Peyer's patch (tissue), 4 donors: ENCODE measurements at regions not wholly inside any gene's neighbourhood (a gene's known extent, or its start where the extent isn't known, plus 50 kb on each side); places are given as distances from the start of the nearest gene placed in this dataset.
"Not testable (repeated sequence)": the region's sequence is repeated elsewhere in the genome, so short reads cannot be mapped to it uniquely, and the experiment has no call there.

Source experiments
- DNase-seq, 3 donors: peaks; one replicate each; pipeline ENCODE4 v3.0.0-alpha.2; 2017 to 2019
- H3K27ac ChIP-seq, 4 donors: fragments of 200-600 bp; sonication (generic); one replicate each; pipeline ENCODE4 v1.5.1; 2016 to 2019
- H3K27me3 ChIP-seq, 2 donors: fragments of 200-600 bp; sonication (generic); one replicate each; pipeline ENCODE4 v1.5.1; 2019
- H3K36me3 ChIP-seq, 3 donors: fragments of 200-600 bp; sonication (generic); one replicate each; pipeline ENCODE4 v1.5.1; 2016 to 2019
- H3K4me1 ChIP-seq, 4 donors: fragments of 200-600 bp; sonication (generic); one replicate each; pipeline ENCODE4 v1.5.1; 2016 to 2019
- H3K4me3 ChIP-seq, 4 donors: fragments of 200-600 bp; sonication (generic); 1 replicate in 3 of 4; 2 replicates in 1 of 4; pipeline ENCODE4 v1.5.1; 2016 to 2019; ENCODE audit warnings: mild to moderate bottlenecking in 1 of 4
- H3K9me3 ChIP-seq, 4 donors: fragments of 200-600 bp; sonication (generic); one replicate each; pipeline ENCODE4 v1.5.1; 2016 to 2019; ENCODE audit warnings: mild to moderate bottlenecking in 1 of 4
- POLR2A ChIP-seq, 2 donors: fragments of 450-650 bp; IDR thresholded peaks; one replicate each; pipeline ENCODE4 v1.5.1; 2017; ENCODE audit warnings: antibody characterized with exemption in 2 of 2, mild to moderate bottlenecking in 2 of 2, moderate library complexity in 2 of 2
- TF ChIP-seq, protein P1 (sequence below), 6 experiments: fragments of 450-650 bp in 4 of 6; fragments of 200-600 bp in 2 of 6; sonication (generic) in 1 of 6; IDR thresholded peaks; one replicate each; pipeline ENCODE4 v1.5.1; 2017 to 2019; ENCODE audit warnings: antibody characterized with exemption in 6 of 6, mild to moderate bottlenecking in 3 of 6, moderate library complexity in 1 of 6

- H3K27me3 ChIP-seq: no peaks in the 10 kb centered on the region
- no peaks in the 10 kb centered on the region for H3K9me3 ChIP-seq
- TF ChIP-seq POLR2A (IDR thresholded peaks at IDR 0.05): no peak
- no peaks in the 10 kb centered on the region for H3K36me3 ChIP-seq
- no peaks in the 10 kb centered on the region for H3K4me1 ChIP-seq
- no peak for DNase-seq
- H3K4me3 ChIP-seq: no peak overlapping the region
- H3K27ac ChIP-seq: no peak overlapping the region
These were observed 361.1 kb upstream of the CLEC14A start for GRCh38 chr14:38616959-38617358.

DNA sequence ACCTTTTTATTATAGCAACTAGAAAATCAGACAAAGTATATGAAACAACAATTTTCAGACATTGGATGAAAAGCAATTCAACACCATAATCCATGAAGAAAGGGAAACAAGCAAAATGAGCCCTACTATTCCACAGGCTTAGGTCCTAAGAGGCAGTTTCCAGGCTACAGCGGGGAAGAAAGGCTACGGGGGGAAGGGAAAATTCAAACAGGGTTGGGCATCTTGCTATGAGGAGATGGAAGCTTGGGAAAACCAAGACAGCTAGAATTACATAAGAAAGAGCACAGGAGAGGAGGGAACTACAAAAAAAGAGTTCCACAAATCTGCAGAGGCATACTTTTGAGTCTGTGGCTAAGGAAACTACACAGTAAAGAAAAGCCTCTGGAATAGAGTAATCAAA is 356.0 kb upstream of the CLEC14A start:
- H3K36me3 ChIP-seq: no peaks in the 10 kb centered on the region
- no peak overlapping the region for H3K27ac ChIP-seq
- H3K4me1 ChIP-seq: no peaks in the 10 kb centered on the region
- no peaks in the 10 kb centered on the region for H3K9me3 ChIP-seq
- DNase-seq: no peak
- H3K4me3 ChIP-seq: no peak overlapping the region
- H3K27me3 ChIP-seq: no peaks in the 10 kb centered on the region
- TF ChIP-seq, protein P1, sequence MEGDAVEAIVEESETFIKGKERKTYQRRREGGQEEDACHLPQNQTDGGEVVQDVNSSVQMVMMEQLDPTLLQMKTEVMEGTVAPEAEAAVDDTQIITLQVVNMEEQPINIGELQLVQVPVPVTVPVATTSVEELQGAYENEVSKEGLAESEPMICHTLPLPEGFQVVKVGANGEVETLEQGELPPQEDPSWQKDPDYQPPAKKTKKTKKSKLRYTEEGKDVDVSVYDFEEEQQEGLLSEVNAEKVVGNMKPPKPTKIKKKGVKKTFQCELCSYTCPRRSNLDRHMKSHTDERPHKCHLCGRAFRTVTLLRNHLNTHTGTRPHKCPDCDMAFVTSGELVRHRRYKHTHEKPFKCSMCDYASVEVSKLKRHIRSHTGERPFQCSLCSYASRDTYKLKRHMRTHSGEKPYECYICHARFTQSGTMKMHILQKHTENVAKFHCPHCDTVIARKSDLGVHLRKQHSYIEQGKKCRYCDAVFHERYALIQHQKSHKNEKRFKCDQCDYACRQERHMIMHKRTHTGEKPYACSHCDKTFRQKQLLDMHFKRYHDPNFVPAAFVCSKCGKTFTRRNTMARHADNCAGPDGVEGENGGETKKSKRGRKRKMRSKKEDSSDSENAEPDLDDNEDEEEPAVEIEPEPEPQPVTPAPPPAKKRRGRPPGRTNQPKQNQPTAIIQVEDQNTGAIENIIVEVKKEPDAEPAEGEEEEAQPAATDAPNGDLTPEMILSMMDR (IDR thresholded peaks at IDR 0.05): no peak
- no peak for TF ChIP-seq POLR2A (IDR thresholded peaks at IDR 0.05)

- Histone ChIP-seq H3K4me1 (no peaks in the 10 kb centered on the region), H3K9me3 (no peaks in the 10 kb centered on the region), H3K36me3 (no peaks in the 10 kb centered on the region), H3K27me3 (no peaks in the 10 kb centered on the region), H3K27ac (no peak overlapping the region), H3K4me3 (no peak overlapping the region)
- no peak for TF ChIP-seq POLR2A (IDR thresholded peaks at IDR 0.05)
- TF ChIP-seq, protein P1 (IDR thresholded peaks at IDR 0.05): no peak
- no peak for DNase-seq
These were observed 352.4 kb upstream of the CLEC14A start for GRCh38 chr14:38608244-38608643.

- Histone ChIP-seq H3K36me3 (no peaks in the 10 kb centered on the region), H3K4me1 (no peaks in the 10 kb centered on the region), H3K4me3 (no peak overlapping the region), H3K27me3 (no peaks in the 10 kb centered on the region), H3K9me3 (no peaks in the 10 kb centered on the region), H3K27ac (no peak overlapping the region)
- no peak for DNase-seq
- TF ChIP-seq POLR2A (IDR thresholded peaks at IDR 0.05): no peak
- TF ChIP-seq, protein P1 (IDR thresholded peaks at IDR 0.05): no peak
These were observed 349.6 kb upstream of the CLEC14A start for GRCh38 chr14:38605193-38606114.

GRCh38 chr14:38600572-38600971 is 344.7 kb upstream of the CLEC14A start:
- not testable (repeated sequence) for H3K36me3 ChIP-seq, H3K27me3 ChIP-seq, DNase-seq, H3K9me3 ChIP-seq, H3K4me1 ChIP-seq, H3K27ac ChIP-seq, H3K4me3 ChIP-seq
- TF ChIP-seq, protein P1 (IDR thresholded peaks at IDR 0.05): peak in 2 of 6 experiments; percentile 10 to 17

GRCh38 chr14:38593476-38593875 is 337.6 kb upstream of the CLEC14A start:
- no peak overlapping the region for H3K4me3 ChIP-seq
- DNase-seq: no peak
- H3K27me3 ChIP-seq: no peaks in the 10 kb centered on the region
- H3K36me3 ChIP-seq: no peaks in the 10 kb centered on the region
- no peaks in the 10 kb centered on the region for H3K9me3 ChIP-seq
- no peaks in the 10 kb centered on the region for H3K4me1 ChIP-seq
- no peak for TF ChIP-seq POLR2A (IDR thresholded peaks at IDR 0.05)
- TF ChIP-seq, protein P1 (IDR thresholded peaks at IDR 0.05): no peak
- H3K27ac ChIP-seq: peak overlapping the region in 2 of 4 donors; percentile 19 to 43
